NCI-H82 (cell line): ENCODE measurements at regions not wholly inside any gene's neighbourhood (a gene's known extent, or its start where the extent isn't known, plus 50 kb on each side); places are given as distances from the start of the nearest gene placed in this dataset.

ENCODE experiments used
- DNase-seq: peaks from one replicate; lab custom pipeline; 2025; lab: John Stamatoyannopoulos, UW

- no peak for DNase-seq
Measured at GRCh38 chr9:79952401-79952800, 380.6 kb downstream of the TLE4 start.

GRCh38 chr9:79946712-79947111 lies 374.9 kb downstream of the TLE4 start:
- no peak for DNase-seq

GRCh38 chr9:79945495-79945894 lies 373.7 kb downstream of the TLE4 start:
- no peak for DNase-seq

- DNase-seq: no peak
Measured at GRCh38 chr9:79945016-79945415, 373.3 kb downstream of the TLE4 start.

- DNase-seq: no peak
Measured at GRCh38 chr9:79940919-79941318, 369.2 kb downstream of the TLE4 start.

- no peak for DNase-seq
Measured at GRCh38 chr9:79939819-79940218, 368.1 kb downstream of the TLE4 start.

- DNase-seq: no peak
Measured at GRCh38 chr9:79936336-79936735, 364.6 kb downstream of the TLE4 start.

- DNase-seq: no peak
Measured at GRCh38 chr9:79929285-79929684, 357.5 kb downstream of the TLE4 start.

- DNase-seq: no peak
Measured at GRCh38 chr9:79928661-79929223, 357.0 kb downstream of the TLE4 start.

GRCh38 chr9:79925326-79925725 lies 353.6 kb downstream of the TLE4 start:
- DNase-seq: no peak

GRCh38 chr9:79924836-79925235 lies 353.1 kb downstream of the TLE4 start:
- DNase-seq: no peak

- DNase-seq: no peak
Measured at GRCh38 chr9:79917421-79917820, 345.7 kb downstream of the TLE4 start.

- DNase-seq: no peak
Measured at GRCh38 chr9:79913867-79914266, 342.1 kb downstream of the TLE4 start.

GRCh38 chr9:79912318-79913070 lies 340.7 kb downstream of the TLE4 start:
- DNase-seq: no peak

- DNase-seq: no peak
Measured at GRCh38 chr9:79911724-79912123, 340.0 kb downstream of the TLE4 start.

GRCh38 chr9:79902825-79903600 lies 331.2 kb downstream of the TLE4 start:
- DNase-seq: no peak

- no peak for DNase-seq
Measured at GRCh38 chr9:79900754-79901153, 329.0 kb downstream of the TLE4 start.

GRCh38 chr9:79896390-79896980 lies 324.7 kb downstream of the TLE4 start:
- DNase-seq: no peak

- DNase-seq: no peak
Measured at GRCh38 chr9:79895232-79895631, 323.5 kb downstream of the TLE4 start.

- no peak for DNase-seq
Measured at GRCh38 chr9:79889369-79889768, 317.6 kb downstream of the TLE4 start.

GRCh38 chr9:79885093-79885857 lies 313.5 kb downstream of the TLE4 start:
- DNase-seq: no peak

- DNase-seq: no peak
Measured at GRCh38 chr9:79884546-79884945, 312.8 kb downstream of the TLE4 start.
